AG09309 (cell line): ENCODE measurements at regions not wholly inside any gene's neighbourhood (a gene's known extent, or its start where the extent isn't known, plus 50 kb on each side); places are given as distances from the start of the nearest gene placed in this dataset.

Experiments used
- DNase-seq: peaks from one replicate; pipeline ENCODE4 v3.0.0-alpha.2; 2010; ENCODE audit warnings: low read depth
- H3K4me3 ChIP-seq: 2 replicates; pipeline ENCODE4 v1.5.1; 2011; ENCODE audit warnings: mild to moderate bottlenecking, low read depth, low read length, moderate library complexity; ENCODE audit not compliant: control insufficient read depth
- TF ChIP-seq, protein P1 (sequence below): IDR thresholded peaks from 2 replicates; pipeline ENCODE4 v1.5.1; 2011; ENCODE audit warnings: mild to moderate bottlenecking, low read depth, low read length, inconsistent platforms; ENCODE audit not compliant: insufficient read depth, control insufficient read depth; ENCODE audit errors: missing control alignments

DNA sequence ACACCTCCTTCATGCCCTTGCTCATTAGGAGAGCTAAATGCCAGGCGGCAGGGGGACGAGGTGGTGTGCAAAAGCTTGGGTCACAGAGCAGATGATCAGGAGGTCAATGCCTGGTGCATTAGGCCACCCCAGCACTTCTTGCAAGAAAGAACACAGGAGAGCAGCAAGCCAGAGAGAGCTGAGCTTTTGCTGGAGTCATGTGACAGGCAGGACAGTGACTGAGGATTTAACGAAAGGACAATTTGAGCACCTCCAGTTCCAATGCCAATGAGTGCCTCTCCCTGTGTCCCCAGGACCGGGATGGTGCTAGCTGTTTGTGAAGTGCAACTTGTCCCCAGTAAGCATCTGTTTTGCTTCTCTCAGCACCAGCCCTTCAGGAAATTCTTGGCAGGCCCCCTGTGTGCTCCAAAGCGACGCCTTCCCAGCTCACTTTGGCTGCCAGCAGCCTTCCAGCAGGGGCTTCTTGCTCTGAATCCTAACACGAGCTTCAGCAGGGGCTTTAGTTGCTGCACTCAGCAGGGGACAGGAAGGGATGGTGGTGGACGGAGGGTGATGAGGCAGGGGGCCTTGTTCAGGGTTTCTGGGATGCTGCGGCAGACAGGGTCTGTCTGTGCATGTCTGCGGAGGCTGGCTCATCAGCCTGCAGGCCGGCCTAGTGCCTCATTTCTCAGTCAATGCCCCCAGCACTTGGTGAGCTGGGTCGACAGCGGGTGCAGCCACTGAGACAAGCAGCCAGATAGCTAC is 368.1 kb downstream of the RPS24 start:
- no peak for DNase-seq
- no peak overlapping the region for H3K4me3 ChIP-seq
- TF ChIP-seq, protein P1, sequence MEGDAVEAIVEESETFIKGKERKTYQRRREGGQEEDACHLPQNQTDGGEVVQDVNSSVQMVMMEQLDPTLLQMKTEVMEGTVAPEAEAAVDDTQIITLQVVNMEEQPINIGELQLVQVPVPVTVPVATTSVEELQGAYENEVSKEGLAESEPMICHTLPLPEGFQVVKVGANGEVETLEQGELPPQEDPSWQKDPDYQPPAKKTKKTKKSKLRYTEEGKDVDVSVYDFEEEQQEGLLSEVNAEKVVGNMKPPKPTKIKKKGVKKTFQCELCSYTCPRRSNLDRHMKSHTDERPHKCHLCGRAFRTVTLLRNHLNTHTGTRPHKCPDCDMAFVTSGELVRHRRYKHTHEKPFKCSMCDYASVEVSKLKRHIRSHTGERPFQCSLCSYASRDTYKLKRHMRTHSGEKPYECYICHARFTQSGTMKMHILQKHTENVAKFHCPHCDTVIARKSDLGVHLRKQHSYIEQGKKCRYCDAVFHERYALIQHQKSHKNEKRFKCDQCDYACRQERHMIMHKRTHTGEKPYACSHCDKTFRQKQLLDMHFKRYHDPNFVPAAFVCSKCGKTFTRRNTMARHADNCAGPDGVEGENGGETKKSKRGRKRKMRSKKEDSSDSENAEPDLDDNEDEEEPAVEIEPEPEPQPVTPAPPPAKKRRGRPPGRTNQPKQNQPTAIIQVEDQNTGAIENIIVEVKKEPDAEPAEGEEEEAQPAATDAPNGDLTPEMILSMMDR, result no peak

DNA sequence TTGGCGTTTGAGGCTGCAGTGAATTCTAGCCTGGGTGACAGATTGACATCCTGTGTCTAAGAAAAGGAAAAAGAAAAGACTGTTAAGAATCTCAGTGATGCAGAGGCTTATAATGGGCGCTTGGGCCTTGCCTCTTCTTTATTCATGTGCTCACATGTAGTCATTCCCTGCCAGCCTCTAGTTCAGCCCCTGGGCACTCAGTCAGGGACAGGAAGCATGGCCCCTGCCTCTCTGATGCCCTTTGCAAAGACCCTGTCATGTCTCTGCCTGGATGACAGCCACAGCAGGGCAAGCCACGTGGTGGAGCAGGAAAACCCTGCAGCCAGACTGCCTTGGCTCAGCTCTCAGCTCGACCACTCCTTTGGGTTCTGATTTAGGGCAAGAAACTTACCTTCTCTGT is 368.9 kb downstream of the RPS24 start:
- TF ChIP-seq, protein P1, result no peak
- no peak overlapping the region for H3K4me3 ChIP-seq
- DNase-seq, result no peak

DNA sequence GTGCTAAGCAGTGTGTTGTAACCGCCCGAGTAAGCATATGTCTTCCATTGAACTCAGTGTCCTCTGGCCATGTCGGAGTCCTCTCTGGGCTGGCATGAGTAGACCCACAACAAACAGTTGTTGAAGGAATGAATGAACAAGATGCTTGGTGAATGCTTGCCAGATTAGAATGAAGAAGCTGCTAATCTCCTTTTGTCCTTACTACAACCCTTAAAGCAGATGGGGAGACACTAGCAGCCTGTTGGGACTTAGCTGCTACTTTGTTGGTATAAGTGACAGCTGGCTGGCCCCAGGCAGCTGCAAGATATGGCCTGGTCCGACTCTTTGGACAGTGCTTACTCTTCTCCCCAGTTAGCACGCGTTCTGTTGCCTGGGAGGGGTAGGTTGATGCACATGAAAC is 370.1 kb downstream of the RPS24 start:
- H3K4me3 ChIP-seq, result no peak overlapping the region
- DNase-seq, result no peak
- TF ChIP-seq, protein P1, result no peak

DNA sequence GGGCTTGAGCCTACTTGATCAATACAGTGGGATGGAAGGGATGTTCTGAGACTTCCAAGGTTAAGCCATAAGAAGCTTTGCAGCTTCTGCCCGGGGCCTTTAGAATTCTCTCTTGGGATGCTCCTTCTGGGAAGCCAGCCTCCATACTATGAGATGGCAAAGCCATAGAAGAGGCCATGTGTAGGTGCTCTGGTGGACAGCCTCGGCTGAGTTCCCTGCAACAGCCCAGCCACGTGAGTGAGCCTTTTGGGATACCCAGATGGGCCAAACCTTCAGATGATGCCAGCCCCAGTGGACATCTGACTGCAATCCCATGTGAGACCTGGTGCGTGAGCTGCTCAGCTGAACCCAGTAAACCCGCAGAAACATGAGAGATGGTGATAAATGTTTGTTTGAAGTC is 370.6 kb downstream of the RPS24 start:
- TF ChIP-seq, protein P1, result no peak
- DNase-seq, result no peak
- no peak overlapping the region for H3K4me3 ChIP-seq

DNA sequence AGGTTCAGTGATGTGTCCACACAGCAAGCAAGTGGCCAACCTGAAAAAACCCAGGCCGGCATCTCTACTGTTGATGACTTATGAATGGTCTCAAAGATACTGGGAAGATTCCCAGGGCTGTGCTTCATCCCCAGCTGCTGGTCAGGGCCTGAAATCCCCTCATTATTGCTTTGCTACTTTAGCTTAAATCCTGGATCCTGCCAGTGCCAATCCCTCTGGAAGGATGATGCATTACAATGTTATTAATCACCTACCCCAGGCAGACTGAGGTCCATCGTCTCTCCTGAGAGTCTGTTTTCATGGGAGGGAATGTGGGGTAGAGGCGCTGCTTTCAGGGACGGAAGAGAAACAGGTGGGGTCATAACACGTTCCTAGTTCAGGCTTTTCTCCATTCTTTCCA is 371.6 kb downstream of the RPS24 start:
- TF ChIP-seq, protein P1, result no peak
- peak; percentile 31 for DNase-seq
- no peak overlapping the region for H3K4me3 ChIP-seq

DNA sequence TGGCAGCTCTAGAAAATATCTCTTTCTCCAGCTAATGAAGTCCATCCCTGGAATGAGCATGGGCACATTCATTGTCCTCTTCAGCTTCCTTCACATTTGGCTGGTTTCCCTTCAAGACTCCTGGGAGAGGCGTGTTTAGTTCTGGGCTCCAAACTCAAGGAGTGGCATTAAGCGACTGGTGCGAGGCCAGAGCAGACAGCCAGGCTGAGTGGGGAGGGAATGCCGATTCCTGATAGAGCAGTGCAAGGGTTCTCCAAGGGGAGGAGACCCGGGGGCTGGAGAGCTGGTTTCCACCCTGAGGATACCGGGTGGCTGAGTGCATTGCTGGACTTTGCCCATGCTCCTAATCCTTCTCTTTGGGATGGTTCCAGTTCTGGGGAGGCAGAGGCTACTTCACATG is 372.1 kb downstream of the RPS24 start:
- TF ChIP-seq, protein P1, result no peak
- no peak for DNase-seq

More for the DNA sequence above, 372.1 kb downstream of the RPS24 start:
- no peak overlapping the region for H3K4me3 ChIP-seq
